ACC112 (cell line): ENCODE measurements at regions not wholly inside any gene's neighbourhood (a gene's known extent, or its start where the extent isn't known, plus 50 kb on each side); places are given as distances from the start of the nearest gene placed in this dataset.

Experiments
- H2AFZ ChIP-seq: fragments of 200-600 bp; sonication (generic); one replicate; pipeline ENCODE4 v1.6.0; 2017; ENCODE audit warnings: antibody characterized with exemption, low read length; ENCODE audit not compliant: unreplicated experiment
- H3K27ac ChIP-seq: fragments of 200-600 bp; sonication (generic); 2 replicates; pipeline ENCODE4 v1.5.1; 2014; ENCODE audit warnings: low read depth, mild to moderate bottlenecking, antibody characterized with exemption, low read length, moderate library complexity
- H3K27me3 ChIP-seq: fragments of 200-600 bp; sonication (generic); 2 replicates; pipeline ENCODE4 v1.6.1; 2014; ENCODE audit warnings: mild to moderate bottlenecking, antibody characterized with exemption, low read length, moderate library complexity, mixed read lengths; ENCODE audit not compliant: insufficient read depth
- H3K36me3 ChIP-seq: fragments of 200-600 bp; sonication (generic); 2 replicates; pipeline ENCODE4 v1.6.1; 2016; ENCODE audit warnings: mild to moderate bottlenecking, antibody characterized with exemption, low read length, moderate library complexity, mixed read lengths; ENCODE audit not compliant: insufficient read depth
- H3K4me1 ChIP-seq: fragments of 200-600 bp; sonication (generic); one replicate; pipeline ENCODE4 v1.6.1; 2016; ENCODE audit warnings: low read length, mixed read lengths; ENCODE audit not compliant: insufficient read depth, unreplicated experiment, control insufficient read depth
- H3K4me3 ChIP-seq: fragments of 200-600 bp; sonication (generic); 2 replicates; pipeline ENCODE4 v1.5.1; 2014; ENCODE audit warnings: mild to moderate bottlenecking, low read depth, low read length
- H3K79me2 ChIP-seq: fragments of 200-600 bp; sonication (generic); one replicate; pipeline ENCODE4 v1.6.0; 2016; ENCODE audit warnings: low read length; ENCODE audit not compliant: control insufficient read depth, unreplicated experiment, insufficient read depth

- Histone ChIP-seq H3K4me3 (no peak overlapping the region), H3K79me2 (no peaks in the 10 kb centered on the region), H3K36me3 (no peaks in the 10 kb centered on the region), H3K4me1 (peaks cover 10% of the 10 kb centered on the region), H2AFZ (no peak overlapping the region), H3K27me3 (no peaks in the 10 kb centered on the region), H3K27ac (no peak overlapping the region)
Observed at GRCh38 chr5:156137071-156137869, 189.7 kb upstream of the SGCD start.

- no peak overlapping the region for H3K4me3 ChIP-seq
- H3K27ac ChIP-seq, result no peak overlapping the region
- no peaks in the 10 kb centered on the region for H3K36me3 ChIP-seq
- no peaks in the 10 kb centered on the region for H3K27me3 ChIP-seq
- H3K4me1 ChIP-seq, result peaks cover 12% of the 10 kb centered on the region
- H3K79me2 ChIP-seq, result no peaks in the 10 kb centered on the region
- H2AFZ ChIP-seq, result no peak overlapping the region
Observed at GRCh38 chr5:156142867-156143266, 184.1 kb upstream of the SGCD start.

- peak overlapping the region; percentile 9 for H3K27ac ChIP-seq
- peak overlapping the region; percentile 5; the same call in 1 of the 2 replicates for H3K4me3 ChIP-seq
Observed at GRCh38 chr5:156147261-156147943, 179.6 kb upstream of the SGCD start.

GRCh38 chr5:156147944-156148285 lies 179.0 kb upstream of the SGCD start:
- Histone ChIP-seq H2AFZ (no peak overlapping the region), H3K27me3 (no peaks in the 10 kb centered on the region), H3K27ac (peak overlapping the region; percentile 9), H3K79me2 (no peaks in the 10 kb centered on the region), H3K4me1 (peaks cover 20% of the 10 kb centered on the region), H3K36me3 (no peaks in the 10 kb centered on the region), H3K4me3 (peak overlapping the region; percentile 5; the same call in 1 of the 2 replicates)

More at GRCh38 chr5:156147261-156147943, 179.6 kb upstream of the SGCD start:
- H3K27me3 ChIP-seq, result no peaks in the 10 kb centered on the region
- no peaks in the 10 kb centered on the region for H3K36me3 ChIP-seq
- H2AFZ ChIP-seq, result no peak overlapping the region
- peaks cover 20% of the 10 kb centered on the region for H3K4me1 ChIP-seq
- H3K79me2 ChIP-seq, result no peaks in the 10 kb centered on the region

GRCh38 chr5:156148301-156148700 lies 178.7 kb upstream of the SGCD start:
- no peaks in the 10 kb centered on the region for H3K79me2 ChIP-seq
- H3K4me1 ChIP-seq, result peaks cover 20% of the 10 kb centered on the region
- no peaks in the 10 kb centered on the region for H3K27me3 ChIP-seq
- H2AFZ ChIP-seq, result no peak overlapping the region
- no peaks in the 10 kb centered on the region for H3K36me3 ChIP-seq
- peak overlapping the region; percentile 9; the same call in 1 of the 2 replicates for H3K27ac ChIP-seq
- no peak overlapping the region for H3K4me3 ChIP-seq

- no peak overlapping the region for H3K27ac ChIP-seq
- H2AFZ ChIP-seq, result no peak overlapping the region
- no peaks in the 10 kb centered on the region for H3K79me2 ChIP-seq
- peaks cover 20% of the 10 kb centered on the region for H3K4me1 ChIP-seq
- no peaks in the 10 kb centered on the region for H3K27me3 ChIP-seq
- no peak overlapping the region for H3K4me3 ChIP-seq
- H3K36me3 ChIP-seq, result no peaks in the 10 kb centered on the region
Observed at GRCh38 chr5:156149213-156149612, 177.8 kb upstream of the SGCD start.

- Histone ChIP-seq H3K27me3 (no peaks in the 10 kb centered on the region), H3K4me1 (peaks cover 3% of the 10 kb centered on the region), H3K79me2 (no peaks in the 10 kb centered on the region), H3K27ac (no peak overlapping the region), H3K4me3 (no peak overlapping the region), H2AFZ (no peak overlapping the region), H3K36me3 (no peaks in the 10 kb centered on the region)
Observed at GRCh38 chr5:156153602-156154001, 173.4 kb upstream of the SGCD start.

GRCh38 chr5:156154757-156155156 lies 172.2 kb upstream of the SGCD start:
- H3K4me1 ChIP-seq, result no peaks in the 10 kb centered on the region
- no peaks in the 10 kb centered on the region for H3K27me3 ChIP-seq
- no peaks in the 10 kb centered on the region for H3K36me3 ChIP-seq
- H3K27ac ChIP-seq, result no peak overlapping the region
- H3K4me3 ChIP-seq, result no peak overlapping the region
- no peak overlapping the region for H2AFZ ChIP-seq
- H3K79me2 ChIP-seq, result no peaks in the 10 kb centered on the region

GRCh38 chr5:156155598-156155997 lies 171.4 kb upstream of the SGCD start:
- H3K27ac ChIP-seq, result no peak overlapping the region
- H3K4me3 ChIP-seq, result no peak overlapping the region
- no peaks in the 10 kb centered on the region for H3K36me3 ChIP-seq

GRCh38 chr5:156164306-156164705 lies 162.7 kb upstream of the SGCD start:
- Histone ChIP-seq H3K79me2 (no peaks in the 10 kb centered on the region), H2AFZ (no peak overlapping the region), H3K4me1 (no peaks in the 10 kb centered on the region), H3K27me3 (no peaks in the 10 kb centered on the region), H3K4me3 (no peak overlapping the region), H3K27ac (no peak overlapping the region), H3K36me3 (no peaks in the 10 kb centered on the region)

More at GRCh38 chr5:156155598-156155997, 171.4 kb upstream of the SGCD start:
- Histone ChIP-seq H2AFZ (no peak overlapping the region), H3K4me1 (no peaks in the 10 kb centered on the region), H3K27me3 (no peaks in the 10 kb centered on the region), H3K79me2 (no peaks in the 10 kb centered on the region)

GRCh38 chr5:156169495-156169894 lies 157.5 kb upstream of the SGCD start:
- Histone ChIP-seq H3K36me3 (no peaks in the 10 kb centered on the region), H3K79me2 (no peaks in the 10 kb centered on the region), H3K4me3 (no peak overlapping the region), H3K27me3 (no peaks in the 10 kb centered on the region), H3K27ac (no peak overlapping the region), H3K4me1 (no peaks in the 10 kb centered on the region), H2AFZ (no peak overlapping the region)
